HEK293T (cell line): ENCODE measurements at regions not wholly inside any gene's neighbourhood (a gene's known extent, or its start where the extent isn't known, plus 50 kb on each side); places are given as distances from the start of the nearest gene placed in this dataset.

Source experiments
- CTCF ChIA-PET: fragments of 350-600 bp; formaldehyde crosslinking; extraction: SDS; loops from one replicate; lab custom pipeline; 2021; ENCODE audit warnings: antibody characterized with exemption, inconsistent platforms; lab: Yijun Ruan, JAX
- POLR2A ChIA-PET: fragments of 350-600 bp; formaldehyde crosslinking; extraction: SDS; loops from one replicate; lab custom pipeline; 2020; ENCODE audit warnings: antibody characterized with exemption, inconsistent platforms; lab: Yijun Ruan, JAX
- DNase-seq: peaks from one replicate; pipeline ENCODE4 v3.0.0; 2012; ENCODE audit warnings: mixed read lengths; ENCODE audit errors: extremely low spot score
- ARNT ChIP-seq: fragments of 450-650 bp; IDR thresholded peaks from 2 replicates; pipeline ENCODE4 v1.6.1; 2017; ENCODE audit warnings: mild to moderate bottlenecking
- BHLHE40 ChIP-seq: fragments of 450-650 bp; IDR thresholded peaks from 2 replicates; pipeline ENCODE4 v1.6.1; 2016; ENCODE audit warnings: mild to moderate bottlenecking, moderate library complexity, borderline replicate concordance
- CTBP1 ChIP-seq: fragments of 450-650 bp; IDR thresholded peaks from 2 replicates; pipeline ENCODE4 v1.6.1; 2016; ENCODE audit warnings: borderline replicate concordance
- ELF4 ChIP-seq: fragments of 450-650 bp; IDR thresholded peaks from 2 replicates; pipeline ENCODE4 v1.6.1; 2017; ENCODE audit warnings: antibody characterized with exemption
- FOXA1 ChIP-seq: fragments of 450-650 bp; IDR thresholded peaks from 2 replicates; pipeline ENCODE4 v1.6.1; 2016; ENCODE audit warnings: mild to moderate bottlenecking
- FOXK2 ChIP-seq: fragments of 450-650 bp; IDR thresholded peaks from 2 replicates; pipeline ENCODE4 v1.6.1; 2016; ENCODE audit warnings: mild to moderate bottlenecking
- FOXM1 ChIP-seq: fragments of 450-650 bp; IDR thresholded peaks from 2 replicates; pipeline ENCODE4 v1.6.1; 2017; ENCODE audit warnings: mild to moderate bottlenecking, borderline replicate concordance
- HDGF ChIP-seq: fragments of 450-650 bp; IDR thresholded peaks from 2 replicates; pipeline ENCODE4 v1.6.1; 2017; ENCODE audit warnings: antibody characterized with exemption, borderline replicate concordance
- L3MBTL2 ChIP-seq: fragments of 450-650 bp; conservative IDR thresholded peaks from 2 replicates; pipeline ENCODE4 v1.6.1; 2016; ENCODE audit warnings: mild to moderate bottlenecking
- LEF1 ChIP-seq: fragments of 450-650 bp; IDR thresholded peaks from 2 replicates; pipeline ENCODE4 v1.6.1; 2017; ENCODE audit warnings: mild to moderate bottlenecking, borderline replicate concordance
- NFRKB ChIP-seq: fragments of 450-650 bp; IDR thresholded peaks from 2 replicates; pipeline ENCODE4 v1.6.1; 2016; ENCODE audit warnings: mild to moderate bottlenecking, moderate library complexity
- PKNOX1 ChIP-seq: fragments of 450-650 bp; IDR thresholded peaks from 2 replicates; pipeline ENCODE4 v1.6.1; 2016
- SP1 ChIP-seq: fragments of 450-650 bp; IDR thresholded peaks from 2 replicates; pipeline ENCODE4 v1.6.1; 2017
- SUZ12 ChIP-seq: fragments of 450-650 bp; IDR thresholded peaks from 2 replicates; pipeline ENCODE4 v1.6.1; 2016; ENCODE audit warnings: mild to moderate bottlenecking
- TARDBP ChIP-seq: fragments of 450-650 bp; IDR thresholded peaks from 2 replicates; pipeline ENCODE4 v1.6.1; 2016
- ZNF384 ChIP-seq: fragments of 450-650 bp; IDR thresholded peaks from 2 replicates; pipeline ENCODE4 v1.6.1; 2016

GRCh38 chr9:88596376-88596775, 61.4 kb downstream of the NXNL2 start:
- TF ChIP-seq LEF1 (no peak), ELF4 (no peak), NFRKB (no peak), FOXM1 (no peak), BHLHE40 (no peak), ZNF384 (no peak), FOXK2 (no peak), L3MBTL2 (no peak), SP1 (no peak), SUZ12 (no peak), ARNT (no peak), FOXA1 (no peak), HDGF (no peak), TARDBP (no peak), PKNOX1 (no peak), CTBP1 (no peak)
- POLR2A ChIA-PET: no interaction called here
- CTCF ChIA-PET: no interaction called here

DNA sequence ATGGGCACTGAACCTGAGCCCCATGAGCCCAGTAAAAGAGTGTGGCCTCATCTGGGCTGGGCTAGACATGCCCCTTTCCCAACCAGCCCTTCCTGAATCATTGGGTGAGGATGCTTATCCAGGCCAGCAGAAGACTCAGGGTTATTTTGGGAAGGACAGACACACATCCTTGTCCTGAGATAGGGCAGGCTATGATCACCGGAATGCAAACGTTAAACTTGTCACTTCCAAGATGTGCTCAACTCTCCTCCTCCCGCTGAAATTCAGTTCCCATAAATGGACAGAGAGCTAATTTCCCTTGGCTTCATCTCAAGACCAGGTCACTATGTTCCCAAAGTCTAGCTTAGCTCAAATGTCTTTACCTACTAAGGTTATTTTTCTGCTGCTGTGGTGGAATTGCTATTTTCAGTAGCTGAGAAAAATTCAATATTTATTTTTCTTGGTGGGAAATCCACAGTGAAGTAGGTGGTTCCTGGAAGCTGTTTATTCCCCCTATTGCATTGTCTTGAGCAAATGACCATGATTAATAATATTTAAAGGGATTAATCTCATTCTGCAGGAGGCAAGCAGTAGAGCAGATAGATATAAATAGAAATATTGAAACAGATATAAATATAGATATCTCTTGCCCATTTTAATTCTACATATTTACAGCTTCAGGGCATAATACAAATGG, 70.0 kb downstream of the NXNL2 start:
- ChIA-PET POLR2A (no interaction called here), CTCF (no interaction called here)
- no peak for TF ChIP-seq L3MBTL2
- no peak for TF ChIP-seq FOXA1
- no peak for TF ChIP-seq PKNOX1
- no peak for TF ChIP-seq BHLHE40
- no peak for TF ChIP-seq CTBP1
- TF ChIP-seq SUZ12: no peak
- TF ChIP-seq FOXK2: no peak
- no peak for TF ChIP-seq FOXM1
- TF ChIP-seq ELF4: no peak
- TF ChIP-seq ZNF384: no peak
- DNase-seq: no peak

More at GRCh38 chr9:88596376-88596775, 61.4 kb downstream of the NXNL2 start:
- no peak for DNase-seq

DNA sequence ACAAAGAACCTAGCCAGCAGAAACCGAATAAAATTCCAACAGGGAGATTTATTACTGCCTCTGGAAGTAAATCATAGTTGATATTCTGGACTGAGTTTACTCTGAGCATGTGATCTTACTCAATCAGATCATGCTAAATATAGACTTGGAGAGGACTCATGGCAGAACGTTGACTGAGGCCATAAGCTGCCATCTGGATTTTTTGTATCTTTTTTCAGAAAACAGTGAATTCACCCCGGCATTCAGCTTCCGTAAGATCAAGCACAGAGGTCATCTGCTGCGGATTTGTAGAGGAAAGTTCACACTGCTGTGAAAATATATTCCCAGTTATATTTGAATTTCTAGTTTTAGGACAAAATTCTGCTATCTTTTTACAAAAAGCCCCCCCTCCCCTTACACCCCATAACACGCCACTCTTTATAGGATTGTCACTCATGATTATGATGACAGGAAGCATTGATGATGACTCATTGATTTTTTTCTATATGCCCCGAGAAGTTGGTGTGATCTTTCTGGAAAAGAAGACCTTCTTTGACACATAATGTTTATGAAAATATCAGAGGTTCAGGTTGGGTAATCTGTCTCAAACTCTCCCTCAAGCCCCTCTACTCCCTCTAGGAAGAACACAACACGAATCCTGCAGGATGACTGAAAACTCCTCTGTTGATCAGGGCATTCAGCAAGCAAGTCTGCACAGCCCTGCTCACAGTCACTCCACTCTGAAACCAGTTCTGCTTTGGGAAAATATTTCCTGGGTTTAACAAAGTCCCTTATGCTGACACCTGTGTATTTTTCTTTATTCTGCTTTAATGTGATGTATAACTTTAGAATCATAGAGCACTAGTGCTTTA, 70.8 kb downstream of the NXNL2 start:
- CTCF ChIA-PET: no interaction called here
- POLR2A ChIA-PET: no interaction called here
- no peak for DNase-seq
- TF ChIP-seq NFRKB: no peak
- TF ChIP-seq L3MBTL2: no peak
- TF ChIP-seq TARDBP: no peak
- TF ChIP-seq FOXA1: no peak
- TF ChIP-seq FOXM1: no peak
- no peak for TF ChIP-seq LEF1
- no peak for TF ChIP-seq ELF4
- TF ChIP-seq CTBP1: no peak
- no peak for TF ChIP-seq ZNF384
- no peak for TF ChIP-seq HDGF
- TF ChIP-seq ARNT: no peak
- TF ChIP-seq SP1: no peak

GRCh38 chr9:88614359-88614758, 79.4 kb downstream of the NXNL2 start:
- no peak for DNase-seq
- TF ChIP-seq CTBP1: no peak
- no peak for TF ChIP-seq BHLHE40
- TF ChIP-seq SP1: no peak
- no peak for TF ChIP-seq HDGF
- TF ChIP-seq ELF4: no peak
- no peak for TF ChIP-seq PKNOX1
- no peak for TF ChIP-seq LEF1
- no peak for TF ChIP-seq FOXM1
- no peak for TF ChIP-seq ZNF384
- no peak for TF ChIP-seq ARNT
- TF ChIP-seq TARDBP: no peak
- no peak for TF ChIP-seq L3MBTL2
- CTCF ChIA-PET: no interaction called here
- POLR2A ChIA-PET: no interaction called here

GRCh38 chr9:88623698-88624097, 88.7 kb downstream of the NXNL2 start:
- ChIA-PET CTCF (no interaction called here), POLR2A (no interaction called here)
- TF ChIP-seq HDGF (no peak), SUZ12 (no peak), L3MBTL2 (no peak), LEF1 (no peak), FOXM1 (no peak), SP1 (no peak), FOXK2 (no peak), PKNOX1 (no peak), FOXA1 (no peak), ELF4 (no peak), CTBP1 (no peak), TARDBP (no peak), NFRKB (no peak), ARNT (no peak), BHLHE40 (no peak), ZNF384 (no peak)
- DNase-seq: no peak
